SW480 (cell line): ENCODE measurements at regions not wholly inside any gene's neighbourhood (a gene's known extent, or its start where the extent isn't known, plus 50 kb on each side); places are given as distances from the start of the nearest gene placed in this dataset.

Source experiments
- DNase-seq: peaks from one replicate; pipeline ENCODE4 v3.0.0-alpha.2; 2016; ENCODE audit warnings: low spot score

DNA sequence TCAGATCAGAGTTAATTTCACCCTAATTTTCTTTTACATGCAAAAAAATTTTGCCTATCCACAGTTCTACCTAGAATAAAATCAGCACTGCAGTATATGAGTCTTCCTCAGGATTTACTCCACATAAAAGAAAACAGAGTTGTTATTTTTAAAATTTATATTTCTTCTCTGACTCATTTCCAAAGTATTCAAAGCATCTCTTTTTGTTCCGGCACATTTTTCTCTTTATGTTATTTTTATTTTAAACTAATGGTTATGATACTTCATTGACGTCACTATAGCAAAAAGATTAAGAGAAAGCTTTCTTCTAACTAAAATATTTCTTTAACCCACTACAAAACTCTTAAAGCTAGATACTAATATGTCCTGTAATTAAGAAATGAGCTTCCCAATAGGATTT lies 590.4 kb downstream of the PRELID2 start:
- no peak for DNase-seq

DNA sequence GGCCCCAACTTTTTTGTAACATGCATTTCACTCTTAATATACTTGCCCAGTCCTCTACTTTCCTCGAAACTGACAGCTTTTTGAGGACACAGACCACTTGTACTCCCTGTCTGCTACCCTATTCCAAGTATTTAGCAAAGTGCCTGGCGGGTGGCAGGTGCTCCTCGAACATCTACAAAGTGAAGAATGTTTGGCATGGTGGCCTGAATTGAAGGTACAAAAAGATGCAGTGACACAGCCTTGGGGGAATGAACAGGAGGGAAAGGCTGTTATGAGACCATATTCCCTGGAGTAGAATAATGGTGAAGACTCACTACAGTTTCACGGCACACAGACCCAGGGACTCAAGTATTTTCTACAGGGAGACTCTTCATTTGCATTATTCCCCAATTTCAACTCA lies 590.9 kb downstream of the PRELID2 start:
- no peak for DNase-seq

DNA sequence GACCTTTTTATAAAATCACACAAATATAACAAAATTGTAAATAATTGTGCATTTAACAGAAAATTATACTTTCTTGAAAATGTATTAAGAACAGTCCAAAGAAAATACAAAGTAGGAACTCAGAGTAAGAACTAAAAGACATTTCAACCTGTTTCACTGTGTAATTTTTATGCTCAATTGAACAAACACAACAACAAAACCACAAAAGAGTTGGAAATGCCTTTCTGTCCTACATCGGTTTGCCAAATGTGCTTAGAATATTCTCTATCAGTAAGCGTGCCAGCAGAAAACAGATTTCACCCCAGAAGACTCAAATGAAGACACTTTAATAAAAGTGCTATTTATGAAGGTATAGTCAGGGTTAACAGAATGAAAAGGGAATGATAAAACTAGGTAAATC lies 592.1 kb downstream of the PRELID2 start:
- no peak for DNase-seq

DNA sequence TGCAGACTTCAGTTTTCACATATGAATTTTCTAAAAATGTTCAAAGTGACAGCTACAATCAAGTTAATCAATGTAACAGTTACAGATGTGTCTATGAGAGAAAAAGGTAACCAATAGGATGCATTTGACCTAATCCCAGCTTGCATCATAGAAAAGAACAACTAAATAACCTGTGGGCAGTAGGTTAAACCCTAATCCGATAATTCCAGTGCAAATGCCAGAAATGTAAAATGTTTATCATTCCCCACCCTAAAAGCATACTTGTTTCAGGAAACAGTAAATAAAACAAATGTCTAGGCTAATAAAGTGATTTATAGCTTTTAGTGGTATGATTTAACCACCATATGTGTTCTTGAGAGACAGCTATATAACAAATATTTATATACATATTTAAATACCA lies 592.6 kb downstream of the PRELID2 start:
- no peak for DNase-seq

DNA sequence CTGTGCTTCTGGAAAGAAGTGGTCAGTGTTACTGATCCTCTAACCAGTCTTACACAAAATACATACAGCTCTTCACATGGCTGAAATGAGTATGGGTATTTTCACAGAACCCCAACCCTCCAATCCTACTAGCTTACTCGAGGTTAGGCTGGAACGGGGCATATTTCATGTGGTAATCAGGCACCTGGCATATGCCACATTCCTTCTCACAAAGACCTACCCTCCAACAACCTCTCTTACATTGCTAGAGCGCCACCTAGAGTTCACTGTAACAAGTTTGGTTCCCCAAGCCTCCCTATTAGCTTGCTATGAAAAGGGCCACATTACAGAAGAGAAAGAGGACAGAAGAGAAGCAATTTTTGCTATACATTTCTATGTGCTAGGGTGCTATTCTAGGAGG lies 597.3 kb downstream of the PRELID2 start:
- DNase-seq: peak; percentile 65

DNA sequence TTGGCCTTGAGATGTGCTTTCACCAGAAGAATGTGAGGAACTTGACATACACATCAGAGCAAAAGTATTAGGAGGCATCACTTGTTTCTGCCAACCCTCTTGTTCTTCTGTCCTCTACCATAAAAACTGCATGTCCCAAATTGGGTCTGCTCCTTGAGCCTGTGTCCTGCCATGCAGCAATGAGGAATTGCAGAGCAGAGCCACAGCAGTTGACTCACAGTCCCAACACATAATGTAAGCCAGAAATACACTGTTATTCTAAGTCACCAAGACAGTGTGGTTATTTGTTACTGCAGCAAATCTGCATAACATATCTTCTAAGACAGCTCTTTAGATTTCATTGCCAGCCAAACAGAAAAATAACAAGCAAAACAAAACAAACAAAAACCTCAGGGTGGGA lies 598.2 kb downstream of the PRELID2 start:
- DNase-seq: no peak

DNA sequence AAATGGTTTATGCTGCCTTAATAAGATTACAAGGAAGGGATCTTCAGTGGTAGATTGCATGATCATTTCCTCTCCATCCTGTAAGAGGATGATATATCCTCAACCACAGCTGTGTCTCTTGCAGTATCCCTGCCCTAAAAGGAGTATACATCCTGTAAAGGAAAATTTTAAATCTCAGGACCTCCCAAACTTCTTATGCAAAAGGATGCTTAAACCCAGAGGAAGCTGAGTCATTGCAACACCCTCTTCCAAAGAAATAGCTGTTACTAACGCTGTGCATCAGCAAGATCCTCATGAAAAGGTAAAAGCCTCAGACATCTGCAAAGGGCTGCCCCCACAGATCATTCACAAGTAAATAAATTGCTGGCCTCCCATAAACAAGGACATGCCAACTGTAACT lies 599.0 kb downstream of the PRELID2 start:
- no peak for DNase-seq

DNA sequence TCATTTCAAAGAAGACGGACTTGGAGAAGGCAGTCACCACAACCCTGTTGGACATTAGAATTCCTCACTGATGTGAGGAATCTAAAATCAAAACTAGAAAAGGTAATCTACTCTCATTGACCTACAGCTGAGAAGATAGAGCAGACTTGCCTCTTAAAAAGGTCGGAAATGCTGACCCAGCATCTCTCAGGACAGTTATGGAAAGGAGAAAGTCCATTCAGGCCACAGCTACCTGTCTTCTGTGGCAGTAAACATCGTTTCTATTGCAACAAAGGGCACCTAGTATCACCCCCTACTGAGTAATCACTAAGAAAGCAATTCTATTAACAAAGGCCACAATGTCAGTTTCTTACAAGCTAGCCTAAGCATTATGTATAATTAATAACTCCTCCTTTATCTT lies 601.7 kb downstream of the PRELID2 start:
- DNase-seq: no peak

DNA sequence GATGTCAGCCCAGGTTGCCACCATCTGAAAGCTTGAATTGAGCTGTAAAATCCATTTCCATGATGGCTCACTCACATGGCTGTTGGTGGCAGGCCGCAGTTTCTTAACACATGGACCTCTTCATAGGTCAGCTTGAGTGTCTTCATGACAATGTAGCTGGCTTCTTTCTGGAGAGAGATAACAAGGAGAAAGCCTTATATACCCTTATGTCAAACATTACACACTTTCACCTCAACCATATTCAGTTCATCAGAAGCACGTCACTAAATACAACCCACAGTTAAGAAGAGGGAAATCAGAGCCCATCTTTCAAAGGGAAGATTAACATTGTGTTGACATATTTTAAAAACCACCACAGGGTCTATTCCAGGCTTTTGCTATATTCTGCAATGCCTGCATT lies 604.4 kb downstream of the PRELID2 start:
- DNase-seq: no peak

DNA sequence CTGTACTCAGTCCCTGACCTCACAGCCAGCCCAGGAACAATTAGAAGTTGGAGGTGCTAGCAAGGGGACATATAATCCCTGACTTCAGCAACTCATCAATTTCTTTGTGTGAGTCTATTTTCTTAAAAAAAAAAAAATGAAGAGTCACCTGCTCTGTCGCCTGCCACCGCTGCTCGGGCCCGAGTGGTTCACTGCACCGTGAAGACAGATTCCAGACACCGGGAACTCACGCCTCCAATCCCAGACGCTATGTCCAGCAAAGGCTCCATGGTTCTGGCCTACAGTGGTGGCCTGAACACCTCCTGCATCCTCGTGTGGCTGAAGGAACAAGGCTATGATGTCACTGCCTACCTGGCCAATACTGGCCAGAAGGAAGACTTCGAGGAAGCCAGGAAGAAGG lies 606.6 kb downstream of the PRELID2 start:
- no peak for DNase-seq

DNA sequence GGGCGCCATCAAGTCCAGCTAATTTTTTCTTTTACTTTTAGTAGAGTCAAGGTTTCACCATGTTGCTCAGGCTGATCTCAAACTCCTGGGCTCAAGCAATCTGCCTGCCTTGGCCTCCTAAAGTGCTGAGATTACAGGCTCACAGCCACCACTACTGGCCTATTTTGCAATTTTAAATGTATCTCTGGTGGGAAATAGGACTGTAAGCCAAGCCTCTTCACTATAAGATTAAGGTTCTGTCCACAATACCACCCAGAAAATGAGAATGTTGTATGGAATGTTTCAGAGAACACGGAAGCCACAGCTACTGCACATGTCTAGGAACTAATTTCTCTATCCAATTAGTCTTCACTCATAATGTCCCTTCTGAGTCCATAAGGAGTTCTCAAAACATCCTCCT lies 607.3 kb downstream of the PRELID2 start:
- no peak for DNase-seq

DNA sequence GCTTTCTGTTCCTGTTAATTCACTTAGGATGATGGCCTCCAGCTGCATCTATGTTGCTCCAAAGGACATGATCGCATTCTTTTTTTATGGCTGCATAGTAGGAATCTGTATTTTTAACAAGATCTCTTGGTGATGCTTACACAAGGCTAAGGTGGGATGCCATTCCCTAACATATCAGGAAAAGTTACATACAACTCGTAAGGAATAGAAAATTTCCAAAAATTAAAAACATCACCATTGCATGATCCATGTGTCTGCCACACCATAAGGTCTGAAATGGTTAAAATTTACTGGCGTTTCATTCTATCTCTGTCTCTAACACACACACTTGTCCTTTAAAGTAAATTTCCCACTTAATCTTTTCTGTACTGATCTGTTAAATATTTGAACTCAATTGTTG lies 608.4 kb downstream of the PRELID2 start:
- no peak for DNase-seq

DNA sequence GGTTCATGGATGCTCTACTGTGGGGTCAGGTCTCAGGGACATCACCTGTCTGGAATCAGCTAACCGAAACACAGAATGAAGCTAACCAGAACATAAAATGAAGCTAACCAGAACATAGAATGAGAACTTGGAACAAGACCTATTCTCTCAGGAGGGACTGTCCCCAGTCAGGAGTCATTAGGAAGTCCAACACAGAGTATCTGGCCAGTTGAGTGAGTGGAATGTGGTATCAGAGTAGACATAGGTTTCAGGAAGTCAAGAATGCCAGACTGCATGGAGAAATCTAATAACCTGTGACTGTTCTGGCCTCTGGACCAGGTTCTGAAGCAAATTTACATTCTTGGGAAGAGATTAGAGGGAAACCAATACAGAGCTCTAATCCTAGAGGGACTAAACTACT lies 609.6 kb downstream of the PRELID2 start:
- DNase-seq: no peak

DNA sequence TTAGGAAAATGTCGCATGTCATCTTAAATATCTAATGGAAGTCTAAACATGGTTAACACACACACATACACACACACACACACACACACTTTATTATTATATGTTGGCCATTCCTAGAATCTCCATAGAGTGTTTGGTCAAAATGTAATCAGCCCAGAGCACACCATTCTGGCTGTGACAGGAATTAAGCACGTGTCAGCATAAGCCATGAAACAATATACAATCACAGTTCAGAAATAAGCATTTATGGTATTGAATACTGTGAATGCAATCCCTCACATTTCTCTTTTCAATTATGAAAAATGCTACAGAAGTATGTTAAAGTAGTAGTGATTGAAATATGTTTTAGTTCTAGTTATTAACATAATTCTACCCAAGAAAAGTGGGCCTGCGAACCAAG lies 611.6 kb downstream of the PRELID2 start:
- DNase-seq: no peak

DNA sequence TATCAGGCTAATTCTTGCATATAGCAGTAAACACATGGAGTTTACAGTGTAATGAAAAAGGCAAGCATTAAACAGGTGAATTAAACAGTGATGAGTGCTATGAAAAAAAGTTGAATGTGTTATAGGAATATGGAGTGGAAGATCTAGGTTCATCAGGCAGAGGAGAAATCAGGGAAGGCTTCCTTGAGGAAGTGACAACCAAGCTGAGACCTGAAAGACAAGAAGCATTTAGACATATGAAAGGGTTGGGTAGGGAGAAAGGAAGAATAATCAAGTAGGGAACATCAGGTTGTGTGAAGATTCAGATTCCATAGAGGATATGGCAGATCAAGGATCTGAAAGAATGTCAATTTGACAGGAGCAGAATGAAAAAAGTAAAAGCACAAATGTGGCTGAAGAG lies 612.5 kb downstream of the PRELID2 start:
- no peak for DNase-seq

DNA sequence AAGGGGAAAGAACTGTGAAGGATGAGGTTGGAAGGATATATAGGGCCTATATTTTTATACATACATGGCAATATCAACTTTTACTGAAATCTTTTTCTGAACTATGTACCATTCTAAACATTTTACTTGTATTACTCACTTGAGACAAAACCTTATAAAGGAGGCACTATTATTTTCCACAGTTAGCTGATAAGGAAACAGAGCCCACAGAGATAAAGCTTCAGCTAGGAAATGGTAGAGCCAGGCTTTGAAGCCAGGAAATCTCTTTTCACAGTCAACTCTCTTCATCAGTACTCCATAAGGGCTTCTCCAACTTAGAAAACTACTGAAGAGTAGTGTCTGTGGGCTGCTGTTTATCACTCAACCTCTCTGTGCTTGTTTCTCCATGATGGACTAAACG lies 613.7 kb downstream of the PRELID2 start:
- DNase-seq: no peak

DNA sequence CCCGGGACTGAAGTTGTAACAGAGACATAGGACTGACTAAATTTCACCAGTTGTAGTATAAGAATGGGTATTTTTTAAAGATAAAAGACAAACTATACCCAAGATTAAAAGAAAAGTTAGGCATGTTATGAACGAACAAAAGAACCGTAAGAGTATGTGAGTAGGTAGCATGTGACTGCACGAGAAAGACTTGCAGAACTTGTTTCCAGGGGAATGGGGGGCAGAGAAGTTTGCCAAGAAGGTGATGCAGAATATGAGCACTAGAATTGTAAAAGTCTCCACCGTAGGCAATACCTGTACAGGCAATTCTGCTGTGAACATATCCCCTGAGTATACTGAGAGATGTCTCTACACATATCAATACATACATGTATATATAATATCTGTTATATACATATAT lies 614.7 kb downstream of the PRELID2 start:
- no peak for DNase-seq

DNA sequence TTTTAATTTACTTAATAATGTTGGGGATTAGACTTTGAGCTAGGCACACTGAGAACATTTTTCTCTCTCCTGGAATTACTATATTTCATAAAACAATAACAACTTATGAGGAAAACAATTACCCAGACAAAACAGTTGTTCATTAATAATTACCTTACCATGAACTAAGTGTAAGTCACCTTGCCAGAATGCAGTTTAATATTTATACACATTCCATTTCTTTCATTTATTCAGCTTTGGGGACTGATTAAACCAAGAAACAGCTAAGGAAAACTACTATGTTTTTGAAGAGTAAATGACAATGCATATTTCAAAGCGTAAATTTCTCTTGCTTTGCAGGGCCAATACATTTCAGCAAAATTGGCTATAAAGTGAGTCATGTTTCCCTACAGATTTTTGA lies 616.2 kb downstream of the PRELID2 start:
- no peak for DNase-seq

DNA sequence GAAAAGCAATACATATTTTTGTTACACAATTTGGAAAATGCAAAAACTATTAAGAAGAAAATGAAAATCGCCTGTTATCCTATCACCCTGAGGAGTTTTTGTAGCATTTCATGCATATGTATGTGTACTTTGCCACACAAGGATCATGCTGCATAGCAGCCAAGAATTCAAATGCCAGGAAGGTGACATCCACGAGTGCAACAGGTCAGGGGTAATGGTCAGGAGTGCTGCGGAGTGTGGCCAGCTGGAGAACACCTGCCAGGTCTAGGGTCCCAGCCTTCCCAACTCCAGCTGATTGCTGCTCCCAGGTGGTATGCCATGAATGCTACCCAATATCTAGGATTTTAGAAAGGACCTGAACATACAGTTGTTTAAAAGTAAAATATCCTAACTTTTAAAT lies 617.1 kb downstream of the PRELID2 start:
- no peak for DNase-seq

DNA sequence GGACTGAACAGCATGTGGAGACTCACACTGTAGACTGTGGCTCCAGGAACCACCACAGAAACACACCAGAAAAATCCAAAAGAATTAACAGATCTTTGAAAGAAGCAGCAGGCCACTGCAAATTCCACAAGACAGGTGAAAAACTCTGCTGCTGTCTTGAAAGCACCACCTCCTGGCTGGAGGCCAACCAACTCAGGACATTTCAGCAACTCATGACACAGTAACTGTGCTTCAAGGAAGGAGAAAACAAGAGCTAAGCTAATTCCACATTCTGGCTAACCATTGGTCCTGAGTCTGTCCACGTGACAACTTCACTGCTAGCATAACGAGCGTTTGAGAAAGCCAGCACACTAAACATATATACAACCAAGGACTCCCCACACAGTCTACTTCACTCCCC lies 625.1 kb downstream of the PRELID2 start:
- no peak for DNase-seq

DNA sequence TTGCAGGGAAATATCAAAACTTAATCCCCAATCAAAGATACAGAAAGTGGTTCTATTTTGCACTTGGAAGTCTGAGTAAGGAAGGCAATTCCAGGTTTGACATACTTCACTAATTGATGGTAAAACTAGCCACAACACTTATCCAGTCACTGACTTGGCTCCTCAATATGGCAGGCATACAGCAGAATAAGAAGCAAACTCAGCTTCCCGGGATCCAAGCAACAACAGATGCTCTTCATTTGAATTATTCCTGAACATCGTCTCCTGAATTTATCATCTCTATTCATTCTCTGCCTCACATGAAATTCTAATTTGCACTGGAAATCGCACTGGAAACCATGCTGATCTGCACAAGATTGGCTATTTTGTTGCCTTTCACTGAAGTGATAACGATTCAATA lies 629.6 kb downstream of the PRELID2 start:
- no peak for DNase-seq

DNA sequence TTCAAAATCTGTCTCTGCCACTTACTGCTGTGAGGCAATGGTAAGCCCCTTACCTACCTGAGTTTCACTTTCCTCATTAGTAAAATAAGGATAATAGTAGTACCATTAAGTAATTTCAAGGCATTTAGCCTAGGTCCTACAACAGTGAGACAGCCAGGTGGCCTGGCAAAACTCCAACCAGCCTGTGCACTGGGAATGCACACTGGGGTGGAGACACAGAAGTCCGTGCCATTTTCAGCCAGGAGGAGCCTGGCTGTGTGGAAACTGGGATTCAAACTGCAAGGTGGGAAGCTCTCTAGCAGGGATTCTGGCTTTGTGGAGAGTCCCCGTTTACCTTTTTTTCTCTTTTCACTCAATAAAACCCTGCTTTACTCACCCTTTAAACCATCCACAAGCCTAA lies 630.4 kb downstream of the PRELID2 start:
- no peak for DNase-seq

DNA sequence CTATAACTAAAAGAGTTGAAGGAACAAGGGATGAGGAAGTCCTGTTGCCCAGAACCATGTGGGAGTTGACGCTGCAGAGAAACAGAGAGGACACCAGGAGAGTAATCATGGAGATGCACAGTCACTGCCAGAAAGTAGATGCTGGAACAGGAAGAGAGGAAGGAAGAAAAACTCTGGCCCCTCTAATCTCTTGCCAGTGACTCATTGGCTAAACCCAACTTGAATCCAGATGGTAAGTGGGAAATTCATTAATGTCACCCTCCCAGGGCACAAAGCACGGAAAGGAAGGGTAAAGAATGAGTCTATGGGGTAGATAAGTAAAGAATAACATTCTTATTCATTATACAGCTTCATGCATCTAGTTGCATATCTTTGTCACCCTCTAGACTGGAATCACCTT lies 631.9 kb downstream of the PRELID2 start:
- no peak for DNase-seq

DNA sequence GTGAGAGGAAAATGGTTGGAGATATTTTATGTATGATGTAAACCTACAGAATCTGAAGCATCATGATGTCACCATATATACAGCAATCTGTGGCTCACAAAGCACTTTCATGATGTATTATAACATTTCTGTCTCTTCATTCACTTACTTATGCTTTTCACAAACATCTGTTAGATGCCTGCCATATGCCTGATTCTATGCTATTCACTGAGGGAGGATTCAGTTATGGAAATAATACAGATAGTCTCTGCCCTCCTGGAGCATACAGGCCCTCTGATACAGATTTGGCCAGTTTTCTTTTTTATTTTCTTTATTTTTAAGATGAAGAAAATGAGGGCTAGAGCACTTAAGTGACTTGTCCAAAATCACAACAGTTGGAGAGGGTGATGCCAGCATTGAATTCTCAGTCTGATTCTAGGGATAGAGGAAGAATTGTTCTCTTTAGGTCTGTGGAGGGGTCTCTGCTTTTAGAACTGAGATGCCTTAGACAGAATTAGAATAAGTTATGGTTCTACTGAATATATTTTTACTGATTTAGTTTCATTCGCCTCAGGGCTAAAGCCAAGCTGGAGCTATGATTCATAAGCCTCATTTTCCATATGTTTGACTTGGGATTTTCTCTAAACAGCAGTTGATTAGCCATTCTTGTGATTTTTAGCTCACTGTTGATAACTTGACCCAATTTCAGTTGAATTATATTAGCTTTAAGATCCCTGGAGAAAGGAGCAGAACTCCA lies 636.4 kb downstream of the PRELID2 start:
- no peak for DNase-seq

DNA sequence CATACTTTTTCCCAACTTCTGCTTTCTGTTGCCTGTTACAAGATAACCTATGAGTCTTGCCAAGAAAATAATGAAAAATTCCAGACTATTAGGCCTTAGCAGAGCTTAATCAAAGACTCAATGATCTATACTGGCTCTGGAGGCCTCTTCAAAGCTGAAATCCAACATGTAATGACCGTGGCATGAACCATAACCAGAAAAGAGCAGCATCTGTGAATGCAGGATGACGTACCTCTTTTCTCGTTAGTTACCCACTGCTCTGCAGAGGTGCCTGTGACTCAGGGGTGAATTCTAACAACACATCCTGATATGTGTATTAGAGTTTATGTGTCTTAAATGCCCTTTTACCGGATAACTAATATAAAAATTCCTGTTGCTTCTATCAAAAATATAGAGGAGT lies 645.4 kb downstream of the PRELID2 start:
- DNase-seq: no peak
